ENCODE measurements at regions not wholly inside any gene's neighbourhood (a gene's known extent, or its start where the extent isn't known, plus 50 kb on each side); places are given as distances from the start of the nearest gene placed in this dataset.

DNA sequence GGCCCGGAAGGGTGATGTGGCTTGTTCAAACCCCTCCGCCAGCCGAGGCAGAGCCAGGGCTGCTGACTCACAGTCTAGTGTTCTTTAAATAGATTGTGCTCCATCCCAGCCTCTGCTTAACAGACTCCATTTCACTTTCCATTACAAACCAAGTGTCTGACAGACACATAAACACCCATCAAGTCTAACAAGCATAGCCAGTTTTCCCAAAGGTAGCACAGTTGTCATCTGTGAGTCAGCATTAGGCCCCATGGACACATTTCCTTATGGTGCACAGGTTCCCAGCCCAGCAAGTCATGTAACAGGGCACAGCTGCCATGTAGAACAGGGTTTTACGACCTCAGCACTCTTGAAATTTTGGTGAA is 109.9 kb upstream of the RAP2B start:
- TF ChIP-seq, protein P1, sequence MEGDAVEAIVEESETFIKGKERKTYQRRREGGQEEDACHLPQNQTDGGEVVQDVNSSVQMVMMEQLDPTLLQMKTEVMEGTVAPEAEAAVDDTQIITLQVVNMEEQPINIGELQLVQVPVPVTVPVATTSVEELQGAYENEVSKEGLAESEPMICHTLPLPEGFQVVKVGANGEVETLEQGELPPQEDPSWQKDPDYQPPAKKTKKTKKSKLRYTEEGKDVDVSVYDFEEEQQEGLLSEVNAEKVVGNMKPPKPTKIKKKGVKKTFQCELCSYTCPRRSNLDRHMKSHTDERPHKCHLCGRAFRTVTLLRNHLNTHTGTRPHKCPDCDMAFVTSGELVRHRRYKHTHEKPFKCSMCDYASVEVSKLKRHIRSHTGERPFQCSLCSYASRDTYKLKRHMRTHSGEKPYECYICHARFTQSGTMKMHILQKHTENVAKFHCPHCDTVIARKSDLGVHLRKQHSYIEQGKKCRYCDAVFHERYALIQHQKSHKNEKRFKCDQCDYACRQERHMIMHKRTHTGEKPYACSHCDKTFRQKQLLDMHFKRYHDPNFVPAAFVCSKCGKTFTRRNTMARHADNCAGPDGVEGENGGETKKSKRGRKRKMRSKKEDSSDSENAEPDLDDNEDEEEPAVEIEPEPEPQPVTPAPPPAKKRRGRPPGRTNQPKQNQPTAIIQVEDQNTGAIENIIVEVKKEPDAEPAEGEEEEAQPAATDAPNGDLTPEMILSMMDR (conservative IDR thresholded peaks at IDR 0.05; ENCODE audit: low read depth in 2 of 2): no peak
- TF ChIP-seq POLR2AphosphoS5 (IDR thresholded peaks at IDR 0.05; ENCODE audit: low read depth): no peak
- no peak for TF ChIP-seq EZH2 (IDR thresholded peaks at IDR 0.05; ENCODE audit: low read depth, unreplicated experiment)

All from GM23338 (cell line).